ENCODE measurements at regions not wholly inside any gene's neighbourhood (a gene's known extent, or its start where the extent isn't known, plus 50 kb on each side); places are given as distances from the start of the nearest gene placed in this dataset.
"Not testable (repeated sequence)": the region's sequence is repeated elsewhere in the genome, so short reads cannot be mapped to it uniquely, and the experiment has no call there.

GRCh38 chr2:90209009-90209408, 1517.5 kb downstream of the RPIA start:
- Histone ChIP-seq H3K27me3 (ENCODE audit: insufficient read depth, low read length) (no peaks in the 10 kb centered on the region), H3K9me3 (ENCODE audit: low read depth, low read length) (no peaks in the 10 kb centered on the region), H3K4me3 (ENCODE audit: low read length) (no peak overlapping the region), H3K4me1 (ENCODE audit: insufficient read depth, low read length) (no peaks in the 10 kb centered on the region)

GRCh38 chr2:90209806-90210205, 1518.3 kb downstream of the RPIA start:
- H3K27me3 ChIP-seq (ENCODE audit: insufficient read depth, low read length) = no peaks in the 10 kb centered on the region
- H3K4me3 ChIP-seq (ENCODE audit: low read length) = no peak overlapping the region
- no peaks in the 10 kb centered on the region for H3K4me1 ChIP-seq (ENCODE audit: insufficient read depth, low read length)
- no peaks in the 10 kb centered on the region for H3K9me3 ChIP-seq (ENCODE audit: low read depth, low read length)

GRCh38 chr2:90215880-90216279, 1524.4 kb downstream of the RPIA start:
- not testable (repeated sequence) for H3K9me3 ChIP-seq (ENCODE audit: low read depth, low read length); H3K4me1 ChIP-seq (ENCODE audit: insufficient read depth, low read length); H3K27me3 ChIP-seq (ENCODE audit: insufficient read depth, low read length); H3K4me3 ChIP-seq (ENCODE audit: low read length)

GRCh38 chr2:90216801-90217200, 1525.3 kb downstream of the RPIA start:
- not testable (repeated sequence) for H3K9me3 ChIP-seq (ENCODE audit: low read depth, low read length); H3K4me3 ChIP-seq (ENCODE audit: low read length); H3K4me1 ChIP-seq (ENCODE audit: insufficient read depth, low read length); H3K27me3 ChIP-seq (ENCODE audit: insufficient read depth, low read length)

- H3K27me3 ChIP-seq (ENCODE audit: insufficient read depth, low read length); H3K9me3 ChIP-seq (ENCODE audit: low read depth, low read length); H3K4me3 ChIP-seq (ENCODE audit: low read length); H3K4me1 ChIP-seq (ENCODE audit: insufficient read depth, low read length): not testable (repeated sequence)
These were observed 1527.1 kb downstream of the RPIA start for GRCh38 chr2:90218534-90218933.

- not testable (repeated sequence) for H3K9me3 ChIP-seq (ENCODE audit: low read depth, low read length); H3K27me3 ChIP-seq (ENCODE audit: insufficient read depth, low read length); H3K4me3 ChIP-seq (ENCODE audit: low read length); H3K4me1 ChIP-seq (ENCODE audit: insufficient read depth, low read length)
These were observed 1529.3 kb downstream of the RPIA start for GRCh38 chr2:90220623-90221299.

GRCh38 chr2:90221300-90221651, 1529.8 kb downstream of the RPIA start:
- Histone ChIP-seq H3K4me1 (ENCODE audit: insufficient read depth, low read length) (no peaks in the 10 kb centered on the region), H3K4me3 (ENCODE audit: low read length) (no peak overlapping the region), H3K27me3 (ENCODE audit: insufficient read depth, low read length) (no peaks in the 10 kb centered on the region), H3K9me3 (ENCODE audit: low read depth, low read length) (no peaks in the 10 kb centered on the region)

- not testable (repeated sequence) for H3K27me3 ChIP-seq (ENCODE audit: insufficient read depth, low read length); H3K4me1 ChIP-seq (ENCODE audit: insufficient read depth, low read length); H3K4me3 ChIP-seq (ENCODE audit: low read length); H3K9me3 ChIP-seq (ENCODE audit: low read depth, low read length)
These were observed 1533.3 kb downstream of the RPIA start for GRCh38 chr2:90224767-90225166.

- not testable (repeated sequence) for H3K4me3 ChIP-seq (ENCODE audit: low read length); H3K9me3 ChIP-seq (ENCODE audit: low read depth, low read length); H3K27me3 ChIP-seq (ENCODE audit: insufficient read depth, low read length); H3K4me1 ChIP-seq (ENCODE audit: insufficient read depth, low read length)
These were observed 1535.1 kb downstream of the RPIA start for GRCh38 chr2:90226465-90227072.

GRCh38 chr2:90231199-90231598, 1539.7 kb downstream of the RPIA start:
- H3K4me1 ChIP-seq (ENCODE audit: insufficient read depth, low read length) = not testable (repeated sequence)

GRCh38 chr2:90235452-90235851, 1544.0 kb downstream of the RPIA start:
- not testable (repeated sequence) for H3K4me3 ChIP-seq (ENCODE audit: low read length); H3K9me3 ChIP-seq (ENCODE audit: low read depth, low read length); H3K27me3 ChIP-seq (ENCODE audit: insufficient read depth, low read length); H3K4me1 ChIP-seq (ENCODE audit: insufficient read depth, low read length)

More at GRCh38 chr2:90231199-90231598, 1539.7 kb downstream of the RPIA start:
- H3K27me3 ChIP-seq (ENCODE audit: insufficient read depth, low read length); H3K9me3 ChIP-seq (ENCODE audit: low read depth, low read length); H3K4me3 ChIP-seq (ENCODE audit: low read length): not testable (repeated sequence)

GRCh38 chr2:90237923-90238361, 1546.5 kb downstream of the RPIA start:
- H3K9me3 ChIP-seq (ENCODE audit: low read depth, low read length); H3K4me3 ChIP-seq (ENCODE audit: low read length); H3K27me3 ChIP-seq (ENCODE audit: insufficient read depth, low read length); H3K4me1 ChIP-seq (ENCODE audit: insufficient read depth, low read length): not testable (repeated sequence)

GRCh38 chr2:90238505-90239230, 1547.2 kb downstream of the RPIA start:
- not testable (repeated sequence) for H3K9me3 ChIP-seq (ENCODE audit: low read depth, low read length); H3K4me3 ChIP-seq (ENCODE audit: low read length); H3K27me3 ChIP-seq (ENCODE audit: insufficient read depth, low read length); H3K4me1 ChIP-seq (ENCODE audit: insufficient read depth, low read length)

- not testable (repeated sequence) for H3K4me3 ChIP-seq (ENCODE audit: low read length); H3K27me3 ChIP-seq (ENCODE audit: insufficient read depth, low read length); H3K9me3 ChIP-seq (ENCODE audit: low read depth, low read length); H3K4me1 ChIP-seq (ENCODE audit: insufficient read depth, low read length)
These were observed 1548.3 kb downstream of the RPIA start for GRCh38 chr2:90239769-90240168.

GRCh38 chr2:90244902-90245765, 1553.7 kb downstream of the RPIA start:
- not testable (repeated sequence) for H3K4me1 ChIP-seq (ENCODE audit: insufficient read depth, low read length); H3K9me3 ChIP-seq (ENCODE audit: low read depth, low read length); H3K27me3 ChIP-seq (ENCODE audit: insufficient read depth, low read length); H3K4me3 ChIP-seq (ENCODE audit: low read length)
